ENCODE measurements at regions not wholly inside any gene's neighbourhood (a gene's known extent, or its start where the extent isn't known, plus 50 kb on each side); places are given as distances from the start of the nearest gene placed in this dataset.

- TF ChIP-seq CTCF (IDR thresholded peaks at IDR 0.05) (no peak), POLR2A (IDR thresholded peaks at IDR 0.05) (no peak)
Measured at GRCh38 chr1:163864207-163864606, 542.5 kb downstream of the NUF2 start.

Measured in heart left ventricle (tissue), 13 donors.